Right lobe of liver (tissue), 4 donors: ENCODE measurements at regions not wholly inside any gene's neighbourhood (a gene's known extent, or its start where the extent isn't known, plus 50 kb on each side); places are given as distances from the start of the nearest gene placed in this dataset.

Experiments
- POLR2A ChIP-seq: fragments of 450-650 bp; IDR thresholded peaks from one replicate; pipeline ENCODE4 v1.6.1; 2017; ENCODE audit warnings: antibody characterized with exemption, mild to moderate bottlenecking
- TF ChIP-seq, protein P1 (sequence below), 4 donors: fragments of 200-600 bp in 3 of 4; fragments of 450-650 bp in 1 of 4; IDR thresholded peaks; one replicate each; pipeline versions ENCODE4 v1.5.1 to v1.8.0; 2016 to 2022; ENCODE audit warnings: antibody characterized with exemption in 4 of 4, mild to moderate bottlenecking in 2 of 4
- donor health status: DM: no; HTN: no; CAD: no.
- donor health status: DM: no; HTN: no; CAD: no.
- donor health status: DM: no; HTN: yes; CAD: no.

DNA sequence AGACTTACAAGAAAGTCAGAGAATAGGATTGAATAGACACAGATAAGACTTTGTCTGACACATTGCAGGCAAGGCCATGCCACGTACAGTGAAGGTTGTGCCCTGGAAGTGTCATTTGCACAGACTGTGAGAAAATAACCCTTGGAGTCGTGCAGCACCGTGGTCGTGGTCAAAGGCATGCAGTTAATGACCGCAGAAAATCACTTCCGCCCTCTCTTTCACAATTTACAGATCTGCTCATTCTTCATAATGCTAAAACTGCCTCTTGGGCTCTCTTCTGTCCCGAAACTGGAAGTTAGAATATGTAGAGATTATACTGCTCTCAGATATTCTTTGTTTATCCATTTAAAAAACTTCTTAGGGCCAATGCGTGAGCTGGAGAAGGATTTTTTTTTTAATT is 73.2 kb upstream of the CTXND1 start:
- TF ChIP-seq, protein P1, sequence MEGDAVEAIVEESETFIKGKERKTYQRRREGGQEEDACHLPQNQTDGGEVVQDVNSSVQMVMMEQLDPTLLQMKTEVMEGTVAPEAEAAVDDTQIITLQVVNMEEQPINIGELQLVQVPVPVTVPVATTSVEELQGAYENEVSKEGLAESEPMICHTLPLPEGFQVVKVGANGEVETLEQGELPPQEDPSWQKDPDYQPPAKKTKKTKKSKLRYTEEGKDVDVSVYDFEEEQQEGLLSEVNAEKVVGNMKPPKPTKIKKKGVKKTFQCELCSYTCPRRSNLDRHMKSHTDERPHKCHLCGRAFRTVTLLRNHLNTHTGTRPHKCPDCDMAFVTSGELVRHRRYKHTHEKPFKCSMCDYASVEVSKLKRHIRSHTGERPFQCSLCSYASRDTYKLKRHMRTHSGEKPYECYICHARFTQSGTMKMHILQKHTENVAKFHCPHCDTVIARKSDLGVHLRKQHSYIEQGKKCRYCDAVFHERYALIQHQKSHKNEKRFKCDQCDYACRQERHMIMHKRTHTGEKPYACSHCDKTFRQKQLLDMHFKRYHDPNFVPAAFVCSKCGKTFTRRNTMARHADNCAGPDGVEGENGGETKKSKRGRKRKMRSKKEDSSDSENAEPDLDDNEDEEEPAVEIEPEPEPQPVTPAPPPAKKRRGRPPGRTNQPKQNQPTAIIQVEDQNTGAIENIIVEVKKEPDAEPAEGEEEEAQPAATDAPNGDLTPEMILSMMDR (IDR thresholded peaks at IDR 0.05): no peak
- TF ChIP-seq POLR2A: no peak
